ENCODE measurements at regions not wholly inside any gene's neighbourhood (a gene's known extent, or its start where the extent isn't known, plus 50 kb on each side); places are given as distances from the start of the nearest gene placed in this dataset.

DNA sequence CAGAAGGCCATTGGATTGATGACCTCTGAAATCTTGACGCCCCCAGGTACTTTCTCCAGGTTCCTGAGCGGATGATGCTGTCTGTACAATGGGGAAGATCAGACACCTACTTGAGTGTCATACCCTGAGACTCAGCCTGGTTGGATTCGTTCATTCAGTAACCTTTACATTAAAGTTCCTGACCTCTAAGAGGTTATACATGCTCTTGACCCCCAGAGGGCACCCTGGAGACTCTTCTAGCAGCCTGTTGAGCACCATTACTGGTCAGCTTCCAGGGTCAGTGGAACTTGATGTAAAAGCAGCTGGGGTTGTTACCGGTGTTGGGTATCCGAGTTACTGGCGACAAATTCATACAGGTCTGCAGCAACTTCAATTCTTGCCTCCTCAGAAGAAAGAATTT lies 114.3 kb upstream of the ZNF678 start (continued):
- TF ChIP-seq SIN3A (IDR thresholded peaks at IDR 0.05; ENCODE audit: low read depth): no peak

DNA sequence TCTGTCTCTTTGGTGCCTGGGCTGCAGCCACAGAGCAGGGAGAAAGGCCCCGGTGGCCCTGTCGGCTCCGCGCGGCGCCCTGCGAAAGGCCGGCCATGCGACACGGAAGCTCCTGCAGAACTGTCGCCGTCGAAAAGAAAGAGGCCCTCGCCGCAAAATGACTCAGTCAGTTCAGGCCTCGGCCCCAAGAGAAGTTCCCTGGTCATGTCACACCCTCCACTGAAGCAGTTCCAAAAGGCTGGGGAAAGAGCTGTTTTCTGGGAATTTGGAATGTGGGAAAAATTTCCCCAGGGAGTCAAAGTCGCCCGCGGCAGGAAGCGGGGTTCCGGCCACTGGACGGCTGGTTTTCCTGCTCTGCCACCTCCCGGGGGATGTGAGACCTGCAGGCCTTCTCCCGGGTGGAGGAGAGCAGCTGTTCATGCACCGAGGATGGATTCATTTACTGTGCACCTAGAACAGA lies 115.8 kb upstream of the ZNF678 start:
- Histone ChIP-seq H3K27ac (ENCODE audit: low read depth, low read length) (no peak overlapping the region), H2AFZ (ENCODE audit: low read depth, low read length, poor library complexity, severe bottlenecking) (peak overlapping the region; percentile 41), H3K27me3 (ENCODE audit: insufficient read depth, low read length) (no peaks in the 10 kb centered on the region), H3K4me2 (ENCODE audit: low read length) (no peak overlapping the region), H3K9me2 (ENCODE audit: insufficient read depth) (no peaks in the 10 kb centered on the region), H3K36me3 (ENCODE audit: control insufficient read depth in 1 of 2, insufficient read depth in 2 of 2, low read length in 2 of 2) (no peaks in the 10 kb centered on the region), H3K4me1 (ENCODE audit: control insufficient read depth in 1 of 2, insufficient read depth in 2 of 2, low read length in 2 of 2) (no peaks in the 10 kb centered on the region), H3K9ac (ENCODE audit: low read length) (no peak overlapping the region), H4K20me1 (ENCODE audit: insufficient read depth) (no peaks in the 10 kb centered on the region), H3K9me3 (ENCODE audit: control insufficient read depth in 1 of 2, insufficient read depth in 1 of 2, low read depth in 1 of 2, low read length in 2 of 2) (no peaks in the 10 kb centered on the region), H3K4me3 (replicated peaks in 1 of 2; ENCODE audit: low read depth in 1 of 2, low read length in 2 of 2) (no peak overlapping the region), H3K79me2 (ENCODE audit: insufficient read depth, low read length) (no peaks in the 10 kb centered on the region)
- no peak for DNase-seq (ENCODE audit: low read depth, low spot score)
- intact Hi-C loops (cut with micrococcal nuclease): no loop called here
- RAD21 ChIA-PET (ENCODE audit: low non-redundant PET in 1 of 2, low total read pairs in 2 of 2, uncharacterized antibody in 2 of 2, unreplicated experiment in 2 of 2): no interaction called here
- BruUV-seq (replicated peaks): no TSS peak
- CTCF ChIA-PET: interaction anchor here (1.2 kb wide), 1 partner anchor 814 kb away, joined by 3 read pairs; no protein-coding TSS in a partner anchor
- no peak for TF ChIP-seq JUND (IDR thresholded peaks at IDR 0.05)
- TF ChIP-seq, protein P1, sequence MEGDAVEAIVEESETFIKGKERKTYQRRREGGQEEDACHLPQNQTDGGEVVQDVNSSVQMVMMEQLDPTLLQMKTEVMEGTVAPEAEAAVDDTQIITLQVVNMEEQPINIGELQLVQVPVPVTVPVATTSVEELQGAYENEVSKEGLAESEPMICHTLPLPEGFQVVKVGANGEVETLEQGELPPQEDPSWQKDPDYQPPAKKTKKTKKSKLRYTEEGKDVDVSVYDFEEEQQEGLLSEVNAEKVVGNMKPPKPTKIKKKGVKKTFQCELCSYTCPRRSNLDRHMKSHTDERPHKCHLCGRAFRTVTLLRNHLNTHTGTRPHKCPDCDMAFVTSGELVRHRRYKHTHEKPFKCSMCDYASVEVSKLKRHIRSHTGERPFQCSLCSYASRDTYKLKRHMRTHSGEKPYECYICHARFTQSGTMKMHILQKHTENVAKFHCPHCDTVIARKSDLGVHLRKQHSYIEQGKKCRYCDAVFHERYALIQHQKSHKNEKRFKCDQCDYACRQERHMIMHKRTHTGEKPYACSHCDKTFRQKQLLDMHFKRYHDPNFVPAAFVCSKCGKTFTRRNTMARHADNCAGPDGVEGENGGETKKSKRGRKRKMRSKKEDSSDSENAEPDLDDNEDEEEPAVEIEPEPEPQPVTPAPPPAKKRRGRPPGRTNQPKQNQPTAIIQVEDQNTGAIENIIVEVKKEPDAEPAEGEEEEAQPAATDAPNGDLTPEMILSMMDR (IDR thresholded peaks at IDR 0.05 in 2 of 3, conservative IDR thresholded peaks at IDR 0.05 in 1 of 3; ENCODE audit: borderline replicate concordance in 1 of 3, insufficient read depth in 1 of 3, low read depth in 2 of 3, low read length in 2 of 3): peak in 2 of 3 experiments; percentile 49 to 52; a peak in 4 of 6 replicates
- TF ChIP-seq POLR2A (IDR thresholded peaks at IDR 0.05; ENCODE audit: borderline replicate concordance, extremely low read depth, insufficient read depth, insufficient read length): no peak
- peak; percentile 54 for TF ChIP-seq RAD21 (IDR thresholded peaks at IDR 0.05; ENCODE audit: low read depth)
- TF ChIP-seq, protein P2, sequence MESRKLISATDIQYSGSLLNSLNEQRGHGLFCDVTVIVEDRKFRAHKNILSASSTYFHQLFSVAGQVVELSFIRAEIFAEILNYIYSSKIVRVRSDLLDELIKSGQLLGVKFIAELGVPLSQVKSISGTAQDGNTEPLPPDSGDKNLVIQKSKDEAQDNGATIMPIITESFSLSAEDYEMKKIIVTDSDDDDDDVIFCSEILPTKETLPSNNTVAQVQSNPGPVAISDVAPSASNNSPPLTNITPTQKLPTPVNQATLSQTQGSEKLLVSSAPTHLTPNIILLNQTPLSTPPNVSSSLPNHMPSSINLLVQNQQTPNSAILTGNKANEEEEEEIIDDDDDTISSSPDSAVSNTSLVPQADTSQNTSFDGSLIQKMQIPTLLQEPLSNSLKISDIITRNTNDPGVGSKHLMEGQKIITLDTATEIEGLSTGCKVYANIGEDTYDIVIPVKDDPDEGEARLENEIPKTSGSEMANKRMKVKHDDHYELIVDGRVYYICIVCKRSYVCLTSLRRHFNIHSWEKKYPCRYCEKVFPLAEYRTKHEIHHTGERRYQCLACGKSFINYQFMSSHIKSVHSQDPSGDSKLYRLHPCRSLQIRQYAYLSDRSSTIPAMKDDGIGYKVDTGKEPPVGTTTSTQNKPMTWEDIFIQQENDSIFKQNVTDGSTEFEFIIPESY (IDR thresholded peaks at IDR 0.05; ENCODE audit: extremely low read depth, insufficient replicate concordance, low read length): no peak
- TF ChIP-seq EZH2phosphoT487 (IDR thresholded peaks at IDR 0.05; ENCODE audit: borderline replicate concordance): no peak
- TF ChIP-seq TCF7L2 (IDR thresholded peaks at IDR 0.05; ENCODE audit: borderline replicate concordance, extremely low read depth, insufficient read depth, insufficient read length): no peak
- no peak for TF ChIP-seq ELF1 (IDR thresholded peaks at IDR 0.05; ENCODE audit: borderline replicate concordance, low read depth)
- TF ChIP-seq, protein P3, sequence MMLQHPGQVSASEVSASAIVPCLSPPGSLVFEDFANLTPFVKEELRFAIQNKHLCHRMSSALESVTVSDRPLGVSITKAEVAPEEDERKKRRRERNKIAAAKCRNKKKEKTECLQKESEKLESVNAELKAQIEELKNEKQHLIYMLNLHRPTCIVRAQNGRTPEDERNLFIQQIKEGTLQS (IDR thresholded peaks at IDR 0.05): no peak
- POLR2A ChIA-PET: no interaction called here
- peak; percentile 76 for ATAC-seq
